Keratinocyte (primary cell): ENCODE measurements at regions not wholly inside any gene's neighbourhood (a gene's known extent, or its start where the extent isn't known, plus 50 kb on each side); places are given as distances from the start of the nearest gene placed in this dataset.

Source experiments
- DNase-seq: peaks from one replicate; pipeline ENCODE4 v3.0.0-alpha.2; 2011; ENCODE audit warnings: low read depth, missing footprints, low spot score
- FAIRE-seq: peaks from 2 replicates; lab custom pipeline; 2011; peaks lifted over from hg19 to GRCh38; lab: Jason Lieb, UNC
- H2AFZ ChIP-seq: 2 replicates; pipeline ENCODE4 v1.6.0; 2012; ENCODE audit warnings: low read length, control low read depth, inconsistent platforms; ENCODE audit not compliant: control insufficient read depth
- H3K27ac ChIP-seq: 2 replicates; pipeline ENCODE4 v1.5.1; 2011; ENCODE audit warnings: low read length; ENCODE audit not compliant: control insufficient read depth, insufficient read depth
- H3K27me3 ChIP-seq: 3 replicates; pipeline ENCODE4 v1.6.0; 2011; ENCODE audit warnings: low read length; ENCODE audit not compliant: control insufficient read depth, insufficient read depth; ENCODE audit errors: extremely low read depth
- H3K36me3 ChIP-seq, 2 experiments: 2 replicates in 1 of 2; 3 replicates in 1 of 2; pipeline ENCODE4 v1.5.1; 2011; ENCODE audit warnings: low read length in 2 of 2, mild to moderate bottlenecking in 1 of 2; ENCODE audit not compliant: control insufficient read depth in 2 of 2, insufficient read depth in 2 of 2; ENCODE audit errors: extremely low read depth in 1 of 2
- H3K4me1 ChIP-seq: 3 replicates; pipeline ENCODE4 v1.5.1; 2011; ENCODE audit warnings: low read length; ENCODE audit not compliant: control insufficient read depth, insufficient read depth; ENCODE audit errors: extremely low read depth
- H3K4me2 ChIP-seq: 3 replicates; pipeline ENCODE4 v1.6.0; 2011; ENCODE audit warnings: low read depth, low read length; ENCODE audit not compliant: control insufficient read depth, insufficient read depth; ENCODE audit errors: extremely low read depth
- H3K4me3 ChIP-seq, 3 experiments: fragments of 200-600 bp in 1 of 3; sonication (generic) in 1 of 3; 2 replicates in 2 of 3; 3 replicates in 1 of 3; pipeline ENCODE4 v1.5.1; 2011 to 2016; ENCODE audit warnings: low read length in 3 of 3, mild to moderate bottlenecking in 3 of 3, control low read depth in 2 of 3, inconsistent platforms in 1 of 3, low read depth in 1 of 3, mixed read lengths in 1 of 3, mixed run types in 1 of 3, moderate library complexity in 1 of 3; ENCODE audit not compliant: control insufficient read depth in 2 of 3, insufficient read depth in 2 of 3; ENCODE audit errors: extremely low read depth in 1 of 3
- H3K79me2 ChIP-seq: 2 replicates; pipeline ENCODE4 v1.6.0; 2012; ENCODE audit warnings: low read length; ENCODE audit not compliant: control insufficient read depth, insufficient read depth
- H3K9ac ChIP-seq: 3 replicates; pipeline ENCODE4 v1.6.0; 2011; ENCODE audit warnings: low read length; ENCODE audit not compliant: control insufficient read depth, insufficient read depth; ENCODE audit errors: extremely low read depth
- H3K9me1 ChIP-seq: 3 replicates; pipeline ENCODE4 v1.6.0; 2011; ENCODE audit warnings: low read length; ENCODE audit not compliant: control insufficient read depth, insufficient read depth; ENCODE audit errors: extremely low read depth
- H3K9me3 ChIP-seq: 2 replicates; pipeline ENCODE4 v1.5.1; 2012; ENCODE audit warnings: low read depth, low read length; ENCODE audit not compliant: control insufficient read depth
- H4K20me1 ChIP-seq: 3 replicates; pipeline ENCODE4 v1.6.0; 2011; ENCODE audit warnings: low read length; ENCODE audit not compliant: control insufficient read depth, insufficient read depth; ENCODE audit errors: extremely low read depth
- CTCF ChIP-seq, 3 experiments: IDR thresholded peaks in 1 of 3; conservative IDR thresholded peaks in 1 of 3; optimal IDR thresholded peaks in 1 of 3; 2 replicates in 2 of 3; 3 replicates in 1 of 3; pipeline versions ENCODE3 to v1.5.1; 2011; ENCODE audit warnings: low read length in 3 of 3, mild to moderate bottlenecking in 3 of 3, moderate library complexity in 2 of 3, control low read depth in 1 of 3, inconsistent platforms in 1 of 3; ENCODE audit not compliant: insufficient read depth in 2 of 3; ENCODE audit errors: extremely low read depth in 1 of 3
- EZH2 ChIP-seq: IDR thresholded peaks from one replicate; pipeline ENCODE4 v1.6.1; 2012; ENCODE audit warnings: inconsistent platforms, mild to moderate bottlenecking, low read length, moderate library complexity
- dilution Hi-C: fragments of 300-500 bp; cut with MboI; formaldehyde crosslinking; loops from one replicate; pipeline ENCODE4 v1.7.0; 2020; ENCODE audit warnings: low sequenced_read_pairs; ENCODE audit not compliant: extremely low pct_ligation_motif_present

- no peak overlapping the region for H2AFZ ChIP-seq
- H4K20me1 ChIP-seq: no peaks in the 10 kb centered on the region
- FAIRE-seq: no peak
Observed at GRCh38 chr3:118775021-118775420, 259.6 kb downstream of the IGSF11 start.

GRCh38 chr3:118778201-118778600, 256.4 kb downstream of the IGSF11 start:
- no peak for DNase-seq
- FAIRE-seq: no peak
- H3K27me3 ChIP-seq: no peaks in the 10 kb centered on the region
- no peaks in the 10 kb centered on the region for H3K9me1 ChIP-seq
- H4K20me1 ChIP-seq: no peaks in the 10 kb centered on the region
- H2AFZ ChIP-seq: no peak overlapping the region
- H3K79me2 ChIP-seq: no peaks in the 10 kb centered on the region
- no peak overlapping the region for H3K4me3 ChIP-seq
- no peak overlapping the region for H3K4me2 ChIP-seq
- dilution Hi-C loops: no loop called here
- no peaks in the 10 kb centered on the region for H3K4me1 ChIP-seq
- H3K9ac ChIP-seq: no peak overlapping the region
- no peak overlapping the region for H3K27ac ChIP-seq
- H3K36me3 ChIP-seq: no peaks in the 10 kb centered on the region
- TF ChIP-seq CTCF (optimal IDR thresholded peaks at IDR 0.05 in 1 of 3, IDR thresholded peaks at IDR 0.05 in 1 of 3, conservative IDR thresholded peaks at IDR 0.05 in 1 of 3; ENCODE audit: extremely low read depth in 1 of 3, insufficient read depth in 2 of 3, low read length in 3 of 3) (no peak), EZH2 (no peak)
- H3K9me3 ChIP-seq: no peaks in the 10 kb centered on the region

More at GRCh38 chr3:118775021-118775420, 259.6 kb downstream of the IGSF11 start:
- Histone ChIP-seq H3K36me3 (no peaks in the 10 kb centered on the region), H3K27me3 (no peaks in the 10 kb centered on the region), H3K4me2 (no peak overlapping the region), H3K27ac (no peak overlapping the region), H3K79me2 (no peaks in the 10 kb centered on the region), H3K9me3 (no peaks in the 10 kb centered on the region), H3K4me1 (no peaks in the 10 kb centered on the region), H3K4me3 (no peak overlapping the region), H3K9me1 (no peaks in the 10 kb centered on the region), H3K9ac (no peak overlapping the region)
- no peak for DNase-seq
- TF ChIP-seq EZH2: no peak
- no peak for TF ChIP-seq CTCF (optimal IDR thresholded peaks at IDR 0.05 in 1 of 3, IDR thresholded peaks at IDR 0.05 in 1 of 3, conservative IDR thresholded peaks at IDR 0.05 in 1 of 3; ENCODE audit: extremely low read depth in 1 of 3, insufficient read depth in 2 of 3, low read length in 3 of 3)
- dilution Hi-C loops: no loop called here
